Body of pancreas (tissue), 4 donors: ENCODE measurements at regions not wholly inside any gene's neighbourhood (a gene's known extent, or its start where the extent isn't known, plus 50 kb on each side); places are given as distances from the start of the nearest gene placed in this dataset.

Experiments
- CTCF ChIP-seq, 7 experiments: fragments of 450-650 bp in 4 of 7; fragments of 200-600 bp in 3 of 7; sonication (generic) in 3 of 7; IDR thresholded peaks; one replicate each; pipeline ENCODE4 v1.5.1; 2016 to 2019; ENCODE audit warnings: antibody characterized with exemption in 7 of 7
- POLR2A ChIP-seq, 3 donors: fragments of 450-650 bp; IDR thresholded peaks; one replicate each; pipeline ENCODE4 v1.6.1; 2016; ENCODE audit warnings: antibody characterized with exemption in 3 of 3, mild to moderate bottlenecking in 2 of 3

- no peak for TF ChIP-seq CTCF (IDR thresholded peaks at IDR 0.05)
- TF ChIP-seq POLR2A (IDR thresholded peaks at IDR 0.05): no peak
Measured at GRCh38 chr10:75329190-75329745, 72.3 kb downstream of the ZNF503 start.
